ENCODE measurements at regions not wholly inside any gene's neighbourhood (a gene's known extent, or its start where the extent isn't known, plus 50 kb on each side); places are given as distances from the start of the nearest gene placed in this dataset.
A peak's percentile ranks its signal among the peaks of the same experiment; 100 is the strongest.

- Histone ChIP-seq H3K27me3 (ENCODE audit: insufficient read depth, low read length) (no peaks in the 10 kb centered on the region), H3K9me2 (ENCODE audit: insufficient read depth) (no peaks in the 10 kb centered on the region), H3K79me2 (ENCODE audit: insufficient read depth, low read length) (no peaks in the 10 kb centered on the region), H2AFZ (ENCODE audit: low read depth, low read length, poor library complexity, severe bottlenecking) (no peak overlapping the region), H3K27ac (ENCODE audit: low read depth, low read length) (no peak overlapping the region), H4K20me1 (ENCODE audit: insufficient read depth) (no peaks in the 10 kb centered on the region), H3K4me2 (ENCODE audit: low read length) (no peak overlapping the region), H3K4me3 (replicated peaks in 1 of 2; ENCODE audit: low read depth in 1 of 2, low read length in 2 of 2) (no peak overlapping the region), H3K36me3 (ENCODE audit: control insufficient read depth in 1 of 2, insufficient read depth in 2 of 2, low read length in 2 of 2) (no peaks in the 10 kb centered on the region), H3K9ac (ENCODE audit: low read length) (no peak overlapping the region), H3K4me1 (ENCODE audit: control insufficient read depth in 1 of 2, insufficient read depth in 2 of 2, low read length in 2 of 2) (no peaks in the 10 kb centered on the region), H3K9me3 (ENCODE audit: control insufficient read depth in 1 of 2, insufficient read depth in 1 of 2, low read depth in 1 of 2, low read length in 2 of 2) (no peaks in the 10 kb centered on the region)
- ATAC-seq, result no peak
- no TSS peak for BruUV-seq (replicated peaks)
- no peak for DNase-seq (ENCODE audit: low read depth, low spot score)
- CTCF ChIA-PET, result no interaction called here
- RAD21 ChIA-PET (ENCODE audit: low non-redundant PET in 1 of 2, low total read pairs in 2 of 2, uncharacterized antibody in 2 of 2, unreplicated experiment in 2 of 2), result no interaction called here
- TF ChIP-seq EZH2phosphoT487 (IDR thresholded peaks at IDR 0.05; ENCODE audit: borderline replicate concordance), result no peak
- no peak for TF ChIP-seq SIN3A (IDR thresholded peaks at IDR 0.05; ENCODE audit: low read depth)
- no peak for TF ChIP-seq CTCF (IDR thresholded peaks at IDR 0.05 in 2 of 3, conservative IDR thresholded peaks at IDR 0.05 in 1 of 3; ENCODE audit: borderline replicate concordance in 1 of 3, insufficient read depth in 1 of 3, low read depth in 2 of 3, low read length in 2 of 3)
- no peak for TF ChIP-seq JUND (IDR thresholded peaks at IDR 0.05)
- TF ChIP-seq EZH2 (IDR thresholded peaks at IDR 0.05), result no peak
- TF ChIP-seq RAD21 (IDR thresholded peaks at IDR 0.05; ENCODE audit: low read depth), result no peak
- TF ChIP-seq TCF7L2 (IDR thresholded peaks at IDR 0.05; ENCODE audit: borderline replicate concordance, extremely low read depth, insufficient read depth, insufficient read length), result peak; percentile 55
- TF ChIP-seq ATF3 (IDR thresholded peaks at IDR 0.05), result no peak
- 0 out of 2 replicates have a peak, but pooled peaks have one; percentile 33 for TF ChIP-seq CEBPB (IDR thresholded peaks at IDR 0.05; ENCODE audit: low read depth)
- no peak for TF ChIP-seq SP1 (IDR thresholded peaks at IDR 0.05; ENCODE audit: low read depth)
- intact Hi-C loops (cut with micrococcal nuclease), result no loop called here
- POLR2A ChIA-PET, result no interaction called here
Measured at GRCh38 chr5:180441564-180442051, 52.6 kb upstream of the CNOT6 start.
